ENCODE measurements at regions not wholly inside any gene's neighbourhood (a gene's known extent, or its start where the extent isn't known, plus 50 kb on each side); places are given as distances from the start of the nearest gene placed in this dataset.

DNA sequence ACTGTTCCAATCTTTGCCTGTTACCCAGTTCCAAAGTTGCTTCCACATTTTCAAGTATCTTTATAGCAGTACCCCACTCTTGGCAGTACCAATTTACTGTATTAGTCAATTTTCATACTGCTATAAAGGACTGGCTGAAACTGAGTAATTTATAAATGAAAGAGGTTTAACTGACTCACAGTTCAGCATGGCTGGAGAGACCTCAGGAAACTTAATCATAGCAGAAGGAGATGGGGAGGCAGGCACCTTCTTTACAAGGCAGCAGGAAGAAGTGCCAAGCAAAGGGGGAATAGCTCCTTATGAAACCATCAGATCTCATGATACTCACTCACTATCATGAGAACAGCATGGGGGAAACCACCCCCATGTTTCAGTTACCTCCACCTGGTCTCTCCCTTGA lies 215.0 kb downstream of the SNAPC1 start:
- Mint-ChIP-seq H3K4me3 (no peak overlapping the region), H3K4me1 (ENCODE audit: low read depth in 2 of 2) (no peaks in the 10 kb centered on the region), H3K9me3 (peaks cover 3% of the 10 kb centered on the region), H3K27ac (no peak overlapping the region), H3K27me3 (peaks cover 12 to 27% of the 10 kb centered on the region in 2 donors), H3K36me3 (peaks cover 6% of the 10 kb centered on the region)
- ATAC-seq (no peak), DNase-seq (ENCODE audit: low spot score) (no peak)

DNA sequence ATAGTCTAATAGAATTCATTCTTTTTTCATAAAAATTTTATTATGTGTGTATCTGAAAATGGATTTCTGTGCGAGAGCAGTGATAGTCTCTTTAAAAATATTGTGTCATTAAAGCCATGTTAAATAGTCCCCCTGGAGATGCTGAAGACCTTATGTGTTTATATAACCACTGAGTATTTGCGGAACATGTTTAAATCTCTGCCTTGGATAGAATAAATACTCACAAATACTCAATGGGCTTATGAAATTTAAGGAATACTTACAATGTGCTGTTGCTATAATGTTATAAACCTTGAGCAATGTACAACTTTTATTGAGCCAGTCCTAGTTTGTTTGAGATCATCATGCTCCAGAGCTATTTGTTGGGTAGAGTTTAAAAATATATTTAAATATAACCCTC lies 226.0 kb downstream of the SNAPC1 start:
- H3K27ac Mint-ChIP-seq: no peak overlapping the region
- H3K36me3 Mint-ChIP-seq: no peaks in the 10 kb centered on the region
- peaks cover 6 to 11% of the 10 kb centered on the region in 2 donors for H3K27me3 Mint-ChIP-seq
- no peak overlapping the region for H3K4me3 Mint-ChIP-seq
- DNase-seq (ENCODE audit: low spot score): no peak
- no peaks in the 10 kb centered on the region for H3K9me3 Mint-ChIP-seq
- ATAC-seq: no peak
- no peaks in the 10 kb centered on the region for H3K4me1 Mint-ChIP-seq (ENCODE audit: low read depth in 2 of 2)

DNA sequence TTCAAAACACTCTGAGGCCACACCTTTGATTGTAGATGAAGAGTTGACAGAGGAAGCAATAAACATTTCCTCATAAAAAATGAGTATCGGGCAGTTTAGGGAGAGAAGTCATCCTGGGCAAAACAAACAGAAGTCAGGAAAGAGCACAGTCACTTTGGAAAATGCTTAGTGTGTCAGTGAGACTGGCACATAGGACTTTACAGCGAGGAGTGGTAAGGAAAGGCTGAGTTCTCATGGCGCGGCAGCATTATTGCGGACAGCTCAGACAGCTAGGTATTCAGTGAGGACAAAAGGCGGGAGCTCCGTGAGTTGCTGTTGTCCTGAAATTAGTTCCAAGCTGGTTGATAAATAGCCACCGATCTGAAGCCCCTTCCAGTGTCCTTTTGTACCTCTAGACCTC lies 229.9 kb downstream of the SNAPC1 start:
- H3K4me3 Mint-ChIP-seq: no peak overlapping the region
- DNase-seq (ENCODE audit: low spot score) (no peak), ATAC-seq (no peak)
- H3K27me3 Mint-ChIP-seq: peaks cover 10 to 20% of the 10 kb centered on the region in 2 donors
- no peak overlapping the region for H3K27ac Mint-ChIP-seq
- no peaks in the 10 kb centered on the region for H3K9me3 Mint-ChIP-seq
- H3K36me3 Mint-ChIP-seq: no peaks in the 10 kb centered on the region
- H3K4me1 Mint-ChIP-seq (ENCODE audit: low read depth in 2 of 2): no peaks in the 10 kb centered on the region

DNA sequence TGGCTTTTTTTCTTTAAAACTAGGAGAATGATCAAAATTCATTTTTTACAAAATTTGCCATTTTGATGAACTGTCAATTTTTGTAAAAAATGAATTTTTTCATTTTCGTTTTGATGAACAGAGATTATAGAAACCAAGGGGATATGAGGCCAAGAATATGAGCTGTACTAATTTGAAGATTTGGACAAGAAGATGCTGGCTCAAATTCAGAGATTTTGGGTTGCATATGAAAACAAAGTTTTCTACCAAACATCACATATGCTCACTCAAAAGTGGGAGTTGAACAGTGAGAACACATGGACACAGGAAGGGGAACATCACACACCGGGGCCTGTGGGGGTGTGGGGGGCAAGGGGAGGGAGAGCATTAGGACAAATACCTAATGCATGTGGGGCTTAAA lies 230.7 kb downstream of the SNAPC1 start:
- H3K4me3 Mint-ChIP-seq: no peak overlapping the region
- H3K27me3 Mint-ChIP-seq: peaks cover 10 to 20% of the 10 kb centered on the region in 2 donors
- no peaks in the 10 kb centered on the region for H3K36me3 Mint-ChIP-seq
- no peaks in the 10 kb centered on the region for H3K9me3 Mint-ChIP-seq
- DNase-seq (ENCODE audit: low spot score): no peak
- no peaks in the 10 kb centered on the region for H3K4me1 Mint-ChIP-seq (ENCODE audit: low read depth in 2 of 2)
- ATAC-seq: no peak
- no peak overlapping the region for H3K27ac Mint-ChIP-seq

DNA sequence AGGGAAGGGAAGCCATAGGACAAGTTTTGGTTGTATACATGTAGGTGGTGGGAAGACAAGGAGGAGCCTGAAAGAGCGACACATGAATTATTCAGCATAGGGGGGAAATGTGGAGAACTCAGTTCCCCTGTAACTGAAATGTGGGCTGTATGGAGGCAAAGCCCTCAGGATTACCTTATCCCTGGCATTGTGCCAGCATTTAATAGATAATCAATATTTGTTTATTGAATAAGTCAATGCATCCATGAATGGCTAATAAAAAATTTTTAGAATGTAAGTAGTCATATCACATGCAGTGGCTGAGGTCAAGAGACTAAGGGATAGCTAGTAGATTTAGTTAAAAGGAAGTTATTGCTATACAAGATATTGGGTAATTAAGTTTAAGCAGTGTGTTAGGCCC lies 232.4 kb downstream of the SNAPC1 start:
- DNase-seq (ENCODE audit: low spot score): no peak
- no peaks in the 10 kb centered on the region for H3K36me3 Mint-ChIP-seq
- ATAC-seq: no peak
- H3K9me3 Mint-ChIP-seq: no peaks in the 10 kb centered on the region
- H3K27me3 Mint-ChIP-seq: peaks cover 10 to 20% of the 10 kb centered on the region in 2 donors
- no peak overlapping the region for H3K27ac Mint-ChIP-seq
- H3K4me3 Mint-ChIP-seq: no peak overlapping the region
- H3K4me1 Mint-ChIP-seq (ENCODE audit: low read depth in 2 of 2): no peaks in the 10 kb centered on the region

DNA sequence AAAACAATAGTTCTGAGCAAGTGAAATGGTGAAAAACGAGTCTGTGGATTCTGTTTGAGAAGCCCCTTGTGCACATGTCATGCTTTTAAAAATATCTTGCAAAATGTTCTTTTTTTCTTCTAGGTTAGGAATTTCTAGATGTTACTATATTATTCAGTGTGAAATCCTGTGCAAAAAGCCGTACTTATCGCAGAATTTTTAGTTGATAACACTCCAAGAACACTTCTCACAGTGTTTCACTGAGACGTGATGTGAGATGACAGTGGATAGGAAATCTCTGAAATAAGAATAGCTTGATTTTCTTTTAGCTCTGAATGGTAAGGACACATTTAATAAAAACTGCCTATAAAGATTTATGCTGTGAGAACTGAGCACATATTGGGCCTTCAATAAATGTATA lies 234.5 kb downstream of the SNAPC1 start:
- H3K9me3 Mint-ChIP-seq: no peaks in the 10 kb centered on the region
- no peaks in the 10 kb centered on the region for H3K4me1 Mint-ChIP-seq (ENCODE audit: low read depth in 2 of 2)

DNA sequence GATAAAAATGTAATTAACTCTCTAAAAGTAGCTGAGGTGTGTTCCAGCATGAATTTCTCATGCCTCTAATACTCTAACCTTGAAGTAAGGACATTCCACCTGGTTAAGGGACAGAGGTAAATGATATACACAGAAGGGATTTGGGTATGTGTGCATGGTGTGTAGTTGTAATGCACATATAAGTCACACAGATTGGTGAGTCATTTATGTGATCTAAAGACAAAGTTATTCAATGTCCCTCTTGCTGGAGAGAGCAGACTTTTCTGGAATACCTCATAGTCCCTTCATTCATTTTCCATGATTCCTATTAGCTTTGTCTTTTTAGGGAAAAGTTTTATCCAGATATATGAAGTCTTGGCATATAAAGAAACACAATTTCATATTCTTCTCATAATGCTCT lies 234.9 kb downstream of the SNAPC1 start:
- Mint-ChIP-seq H3K9me3 (no peaks in the 10 kb centered on the region), H3K4me1 (ENCODE audit: low read depth in 2 of 2) (no peaks in the 10 kb centered on the region), H3K36me3 (no peaks in the 10 kb centered on the region), H3K4me3 (no peak overlapping the region), H3K27me3 (peaks cover 19 to 33% of the 10 kb centered on the region in 2 donors), H3K27ac (no peak overlapping the region)
- ATAC-seq (no peak), DNase-seq (ENCODE audit: low spot score) (no peak)

More for the DNA sequence above, 234.5 kb downstream of the SNAPC1 start:
- Mint-ChIP-seq H3K27me3 (peaks cover 20 to 33% of the 10 kb centered on the region in 2 donors), H3K4me3 (no peak overlapping the region), H3K27ac (no peak overlapping the region), H3K36me3 (no peaks in the 10 kb centered on the region)
- DNase-seq (ENCODE audit: low spot score) (no peak), ATAC-seq (no peak)

DNA sequence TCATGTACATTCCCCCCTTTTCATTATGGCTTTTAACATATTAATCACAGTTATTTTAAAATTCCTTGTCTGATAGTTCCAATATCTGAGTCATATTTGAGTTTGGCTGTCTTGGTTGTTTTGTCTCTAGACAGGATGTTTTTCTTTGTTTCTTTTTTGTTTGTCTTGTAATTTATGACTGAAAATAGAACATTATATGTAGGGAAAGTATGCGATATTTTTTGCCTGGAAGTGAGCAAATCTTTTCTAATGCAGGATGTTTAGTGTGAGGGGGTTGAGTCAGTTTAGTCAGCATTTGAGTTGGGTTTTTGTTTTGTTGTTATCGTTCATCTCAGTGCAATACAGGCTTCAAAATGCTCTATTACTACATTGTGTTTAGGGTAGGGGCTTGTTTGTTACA lies 239.7 kb downstream of the SNAPC1 start:
- Mint-ChIP-seq H3K27me3 (peaks cover 26 to 36% of the 10 kb centered on the region in 2 donors), H3K9me3 (no peaks in the 10 kb centered on the region), H3K36me3 (peaks cover 8% of the 10 kb centered on the region), H3K4me3 (no peak overlapping the region), H3K27ac (no peak overlapping the region), H3K4me1 (ENCODE audit: low read depth in 2 of 2) (peaks cover 0 to 12% of the 10 kb centered on the region in 2 donors)
- DNase-seq (ENCODE audit: low spot score) (no peak), ATAC-seq (no peak)

DNA sequence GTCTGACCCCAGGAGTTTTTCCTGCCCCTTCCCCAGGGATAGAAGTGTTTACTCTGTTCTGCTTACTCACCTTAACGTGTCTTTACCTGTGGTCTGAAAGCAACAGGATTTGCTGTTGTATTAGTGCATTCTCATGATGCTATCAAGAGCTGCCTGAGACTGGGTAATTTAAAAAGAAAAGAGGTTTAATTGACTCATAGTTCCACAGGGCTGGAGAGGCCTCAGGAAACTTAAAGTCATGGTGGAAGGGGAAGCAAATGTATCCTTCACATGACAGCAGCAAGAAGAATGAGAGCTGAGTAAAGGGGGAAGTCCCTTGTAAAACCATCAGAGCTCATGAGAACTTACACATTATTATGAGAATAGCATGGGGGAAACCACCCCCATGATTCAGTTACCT lies 240.4 kb downstream of the SNAPC1 start:
- ATAC-seq: peak in 1 of 2 donors; percentile 66
- H3K9me3 Mint-ChIP-seq: no peaks in the 10 kb centered on the region

DNA sequence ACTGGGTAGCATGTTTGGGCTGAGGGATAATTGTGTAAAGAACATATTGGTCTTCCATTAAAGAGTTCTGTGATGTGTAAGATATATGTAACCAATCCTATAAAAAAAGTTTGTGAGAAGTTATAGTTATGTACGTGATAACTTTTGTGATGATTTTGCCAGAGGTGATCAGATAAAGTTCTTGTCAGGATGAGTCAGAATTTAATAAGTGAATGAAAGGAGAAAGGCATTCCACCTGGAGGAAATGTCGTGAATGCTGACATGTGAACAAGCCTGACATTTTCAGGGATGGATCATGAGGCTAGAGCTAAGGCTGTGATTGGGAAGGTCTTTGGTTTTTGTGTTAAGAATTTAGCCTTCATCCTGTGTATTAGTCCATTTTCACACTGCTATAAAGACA lies 241.5 kb downstream of the SNAPC1 start:
- Mint-ChIP-seq H3K27ac (no peak overlapping the region), H3K4me1 (ENCODE audit: low read depth in 2 of 2) (peaks cover 0 to 12% of the 10 kb centered on the region in 2 donors), H3K4me3 (no peak overlapping the region), H3K36me3 (peaks cover 8% of the 10 kb centered on the region), H3K9me3 (no peaks in the 10 kb centered on the region), H3K27me3 (peaks cover 31 to 46% of the 10 kb centered on the region in 2 donors)
- DNase-seq (ENCODE audit: low spot score): no peak
- no peak for ATAC-seq

More for the DNA sequence above, 240.4 kb downstream of the SNAPC1 start:
- Mint-ChIP-seq H3K27me3 (peaks cover 26 to 36% of the 10 kb centered on the region in 2 donors), H3K36me3 (peaks cover 8% of the 10 kb centered on the region), H3K4me3 (no peak overlapping the region), H3K27ac (no peak overlapping the region), H3K4me1 (ENCODE audit: low read depth in 2 of 2) (peaks cover 0 to 12% of the 10 kb centered on the region in 2 donors)
- DNase-seq (ENCODE audit: low spot score): no peak

DNA sequence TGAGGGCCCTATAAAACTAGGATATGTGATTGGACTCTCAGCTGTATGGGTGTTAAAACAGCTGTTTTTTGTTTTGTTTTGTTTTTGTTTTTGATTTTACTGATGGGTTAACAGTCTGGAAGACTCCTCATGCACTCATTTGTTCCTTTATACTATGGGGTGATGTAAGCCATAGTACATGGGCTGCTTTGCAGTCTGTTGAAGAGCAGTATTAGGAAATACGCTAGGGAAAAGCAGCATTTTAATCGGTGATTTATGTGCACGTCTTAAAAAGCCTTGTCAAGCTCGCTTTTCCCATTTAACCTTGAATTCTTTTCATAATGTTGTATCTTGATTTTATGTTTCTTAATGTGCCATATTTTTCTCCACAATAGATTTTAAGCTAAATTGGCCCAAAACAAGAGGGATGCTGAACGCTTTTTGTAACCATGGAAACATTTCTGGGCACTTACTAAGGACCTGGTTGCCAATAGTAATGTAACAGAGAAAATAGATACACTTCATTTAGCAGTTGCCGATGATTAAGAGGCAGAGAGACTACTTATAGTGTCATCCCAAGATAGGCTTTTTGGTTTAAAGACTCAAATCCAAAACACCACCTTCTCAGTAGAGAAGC lies 244.0 kb downstream of the SNAPC1 start:
- no peak for DNase-seq (ENCODE audit: low spot score)
- Mint-ChIP-seq H3K4me1 (ENCODE audit: low read depth in 2 of 2) (peaks cover 0 to 12% of the 10 kb centered on the region in 2 donors), H3K36me3 (peaks cover 8% of the 10 kb centered on the region), H3K27ac (no peak overlapping the region), H3K27me3 (peaks cover 32 to 51% of the 10 kb centered on the region in 2 donors), H3K4me3 (no peak overlapping the region), H3K9me3 (no peaks in the 10 kb centered on the region)
- no peak for ATAC-seq

DNA sequence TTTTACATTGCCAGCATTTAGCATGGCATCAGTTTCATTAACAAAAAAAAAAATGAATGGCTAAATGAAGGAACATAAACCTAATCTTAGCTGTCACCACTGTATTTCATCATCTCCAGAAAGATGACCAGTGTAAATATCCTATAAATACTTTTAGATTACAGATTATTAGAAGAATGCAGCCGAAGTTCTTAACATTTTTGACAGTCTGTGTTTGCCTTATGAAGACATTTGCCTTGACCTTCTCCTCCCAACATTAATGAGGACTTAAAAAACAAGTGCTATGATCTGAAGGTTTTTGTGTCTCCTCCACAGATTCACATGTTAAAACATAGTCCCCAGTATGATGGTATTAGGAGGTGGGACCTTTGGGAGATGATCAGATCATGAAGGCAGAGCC lies 253.0 kb downstream of the SNAPC1 start:
- H3K36me3 Mint-ChIP-seq: no peaks in the 10 kb centered on the region
- DNase-seq (ENCODE audit: low spot score) (no peak), ATAC-seq (no peak)
- no peak overlapping the region for H3K4me3 Mint-ChIP-seq
- H3K9me3 Mint-ChIP-seq: no peaks in the 10 kb centered on the region
- H3K27ac Mint-ChIP-seq: no peak overlapping the region
- H3K27me3 Mint-ChIP-seq: peaks cover 16 to 27% of the 10 kb centered on the region in 2 donors
- no peaks in the 10 kb centered on the region for H3K4me1 Mint-ChIP-seq (ENCODE audit: low read depth in 2 of 2)

DNA sequence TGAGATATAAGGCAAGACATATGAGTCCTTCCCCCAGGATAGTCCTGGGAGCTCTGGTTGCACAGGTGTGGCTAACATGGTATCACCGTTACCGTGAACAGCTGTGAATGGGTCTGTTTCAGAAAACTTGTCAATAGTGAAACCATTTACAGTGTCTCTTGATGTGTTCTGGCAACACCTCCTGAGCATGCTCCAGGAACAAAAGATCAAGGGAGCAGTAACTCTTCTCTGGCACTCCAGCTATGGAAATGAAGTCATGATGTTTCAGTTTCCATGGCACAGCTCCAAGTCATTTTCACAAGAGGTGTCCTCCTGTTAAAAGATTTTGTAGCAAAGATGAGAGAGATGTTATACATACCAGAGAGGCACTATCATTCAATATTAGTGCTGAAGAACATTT lies 253.7 kb downstream of the SNAPC1 start:
- H3K4me1 Mint-ChIP-seq (ENCODE audit: low read depth in 2 of 2): no peaks in the 10 kb centered on the region
- H3K9me3 Mint-ChIP-seq: no peaks in the 10 kb centered on the region
- no peaks in the 10 kb centered on the region for H3K36me3 Mint-ChIP-seq
- no peak overlapping the region for H3K27ac Mint-ChIP-seq
- peaks cover 16 to 24% of the 10 kb centered on the region in 2 donors for H3K27me3 Mint-ChIP-seq
- DNase-seq (ENCODE audit: low spot score): no peak
- no peak overlapping the region for H3K4me3 Mint-ChIP-seq
- ATAC-seq: no peak

DNA sequence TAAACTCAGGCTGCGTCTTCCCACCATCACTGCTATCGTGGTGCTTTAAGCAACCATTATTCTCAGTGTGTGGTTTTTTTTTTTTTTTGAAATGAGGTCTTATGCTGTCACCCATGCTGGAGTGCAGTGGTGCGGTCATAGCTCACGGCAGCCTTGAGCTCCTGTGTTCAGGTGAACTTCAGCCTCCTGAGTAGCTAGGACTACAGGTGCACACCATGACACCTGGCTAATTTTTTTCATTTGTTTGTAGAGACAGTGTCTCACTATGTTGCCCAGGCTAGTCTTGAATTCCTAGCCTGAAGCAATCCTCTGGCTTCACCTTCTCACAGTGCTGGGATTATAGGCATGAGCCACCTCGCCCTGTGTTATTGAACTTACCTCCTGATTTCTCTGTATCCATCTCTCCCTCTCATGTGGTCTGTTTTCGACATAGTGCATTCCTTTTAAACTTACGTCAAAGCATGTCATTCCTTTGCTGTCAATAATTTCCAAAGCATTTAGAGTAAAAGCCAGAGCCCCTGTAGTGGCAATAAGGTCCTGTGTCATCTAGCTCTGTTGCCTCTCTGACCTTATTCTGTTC lies 255.5 kb downstream of the SNAPC1 start:
- Mint-ChIP-seq H3K4me3 (no peak overlapping the region), H3K27ac (no peak overlapping the region), H3K36me3 (no peaks in the 10 kb centered on the region), H3K9me3 (no peaks in the 10 kb centered on the region), H3K4me1 (ENCODE audit: low read depth in 2 of 2) (no peaks in the 10 kb centered on the region), H3K27me3 (peaks cover 19 to 33% of the 10 kb centered on the region in 2 donors)
- no peak for DNase-seq (ENCODE audit: low spot score)
- no peak for ATAC-seq

DNA sequence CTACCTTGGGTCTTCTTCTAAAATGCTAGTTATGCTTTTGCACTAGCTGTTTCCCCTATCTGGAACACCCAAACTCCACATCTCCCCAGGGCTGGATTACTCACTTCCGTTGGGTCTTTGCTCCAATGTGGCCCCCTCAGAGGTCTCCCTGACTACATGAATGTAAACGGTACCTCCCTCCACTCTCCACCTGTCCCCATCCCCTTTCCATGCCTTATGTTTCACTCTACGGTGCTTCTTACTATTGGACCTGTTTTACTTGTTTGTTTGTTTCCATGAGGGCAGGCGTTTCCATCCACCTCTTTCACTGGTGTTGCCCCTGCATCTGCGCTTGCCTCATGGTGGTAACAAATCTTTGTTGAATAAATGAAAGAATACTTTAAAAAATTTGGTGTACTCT lies 256.4 kb downstream of the SNAPC1 start:
- ATAC-seq (no peak), DNase-seq (ENCODE audit: low spot score) (no peak)
- H3K4me1 Mint-ChIP-seq (ENCODE audit: low read depth in 2 of 2): no peaks in the 10 kb centered on the region
- H3K27me3 Mint-ChIP-seq: peaks cover 19 to 38% of the 10 kb centered on the region in 2 donors
- no peaks in the 10 kb centered on the region for H3K9me3 Mint-ChIP-seq
- no peak overlapping the region for H3K27ac Mint-ChIP-seq
- no peak overlapping the region for H3K4me3 Mint-ChIP-seq
- H3K36me3 Mint-ChIP-seq: no peaks in the 10 kb centered on the region
